GM12865 (cell line): ENCODE measurements at regions not wholly inside any gene's neighbourhood (a gene's known extent, or its start where the extent isn't known, plus 50 kb on each side); places are given as distances from the start of the nearest gene placed in this dataset.

ENCODE experiments used
- DNase-seq: peaks from one replicate; pipeline ENCODE4 v3.0.0; 2010; ENCODE audit warnings: low read depth
- H3K4me3 ChIP-seq: 2 replicates; pipeline ENCODE4 v1.5.1; 2011; ENCODE audit warnings: mild to moderate bottlenecking, low read depth, low read length, control low read depth
- CTCF ChIP-seq: IDR thresholded peaks from 2 replicates; pipeline ENCODE4 v1.5.1; 2011; ENCODE audit warnings: low read length, control low read depth, low read depth, inconsistent platforms; ENCODE audit not compliant: insufficient read depth; ENCODE audit errors: missing control alignments

GRCh38 chr6:23409531-23409930, 716.5 kb upstream of the NRSN1 start:
- H3K4me3 ChIP-seq = no peak overlapping the region
- DNase-seq = no peak
- no peak for TF ChIP-seq CTCF

- DNase-seq = no peak
- H3K4me3 ChIP-seq = no peak overlapping the region
- TF ChIP-seq CTCF = no peak
These were observed 715.6 kb upstream of the NRSN1 start for GRCh38 chr6:23410439-23410838.

- no peak for TF ChIP-seq CTCF
- H3K4me3 ChIP-seq = no peak overlapping the region
- DNase-seq = no peak
These were observed 713.2 kb upstream of the NRSN1 start for GRCh38 chr6:23412770-23413169.

GRCh38 chr6:23413327-23414050, 712.5 kb upstream of the NRSN1 start:
- no peak for DNase-seq

DNA sequence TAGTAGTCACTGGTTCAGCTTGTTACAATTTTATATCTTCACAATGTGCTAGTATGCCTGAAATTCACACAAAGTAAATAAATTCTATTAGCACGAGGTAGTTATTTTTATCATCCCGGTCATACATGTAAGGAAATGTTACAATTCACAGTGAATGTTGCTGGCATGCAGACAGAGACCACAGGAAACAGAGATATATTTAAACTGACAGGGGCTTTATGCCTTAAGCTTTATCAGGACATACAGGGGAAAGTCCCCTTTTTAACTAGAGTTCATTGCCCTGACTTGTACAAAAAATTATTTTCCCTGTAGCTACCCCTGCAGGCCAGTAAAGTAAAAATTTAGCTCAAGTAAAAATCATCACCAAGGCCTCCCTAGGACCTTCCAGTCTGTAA, 712.0 kb upstream of the NRSN1 start:
- H3K4me3 ChIP-seq = no peak overlapping the region
- TF ChIP-seq CTCF = peak; percentile 41
- peak; percentile 79 for DNase-seq

More at GRCh38 chr6:23413327-23414050, 712.5 kb upstream of the NRSN1 start:
- TF ChIP-seq CTCF = no peak
- no peak overlapping the region for H3K4me3 ChIP-seq

DNA sequence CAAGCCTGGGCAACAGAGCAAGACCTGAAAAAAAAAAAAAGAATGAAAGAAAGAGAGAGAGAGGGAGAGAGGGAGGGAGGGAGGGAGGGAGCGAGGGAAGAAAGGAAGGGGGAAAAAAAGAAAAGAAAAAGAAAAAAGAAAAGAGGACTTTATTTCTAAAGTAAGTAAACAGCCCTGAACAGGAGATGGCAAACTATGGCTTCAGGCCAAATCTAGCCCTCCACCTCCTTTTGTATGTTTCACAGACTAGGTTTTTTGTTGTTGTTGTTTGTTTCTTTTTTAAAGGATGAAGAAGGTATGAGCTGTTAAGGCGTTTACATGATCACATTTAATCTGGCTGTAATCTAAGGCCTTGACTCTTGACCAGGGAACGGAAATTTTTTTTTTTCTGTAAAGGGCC, 711.1 kb upstream of the NRSN1 start:
- no peak for DNase-seq
- no peak overlapping the region for H3K4me3 ChIP-seq
- TF ChIP-seq CTCF = no peak

GRCh38 chr6:23415819-23416427, 710.1 kb upstream of the NRSN1 start:
- no peak for TF ChIP-seq CTCF
- DNase-seq = peak; percentile 68
- no peak overlapping the region for H3K4me3 ChIP-seq
